SK-N-SH (cell line): ENCODE measurements at regions not wholly inside any gene's neighbourhood (a gene's known extent, or its start where the extent isn't known, plus 50 kb on each side); places are given as distances from the start of the nearest gene placed in this dataset.

Source experiments
- CTCF ChIA-PET: fragments of 300-600, 350-600 bp; formaldehyde crosslinking; extraction: SDS; loops from one replicate; lab custom pipeline; 2021; lab: Yijun Ruan, JAX
- POLR2A ChIA-PET: fragments of 350-600 bp; sonication (Branson Sonifier 250); formaldehyde crosslinking; extraction: SDS; loops from one replicate; lab custom pipeline; 2020; ENCODE audit warnings: antibody characterized with exemption, inconsistent platforms; lab: Yijun Ruan, JAX
- DNase-seq: peaks from one replicate; pipeline ENCODE4 v3.0.0; 2012
- H2AFZ ChIP-seq: fragments of 200-600 bp; sonication (generic); 2 replicates; pipeline ENCODE4 v1.8.1; 2016; ENCODE audit warnings: antibody characterized with exemption, mild to moderate bottlenecking, low read depth
- H3F3A ChIP-seq: fragments of 200-600 bp; sonication (generic); replicated peaks from 2 replicates; pipeline ENCODE3; 2016; ENCODE audit warnings: antibody characterized with exemption, mild to moderate bottlenecking; ENCODE audit not compliant: insufficient read depth
- H3K27ac ChIP-seq, 2 experiments: fragments of 200-500 bp in 1 of 2; fragments of 200-600 bp in 1 of 2; sonication (Bioruptor generic) in 1 of 2; sonication (generic), shearing (Covaris generic) in 1 of 2; 2 replicates each; pipeline versions ENCODE4 v1.5.1 to v1.6.1; 2014 to 2016; ENCODE audit warnings: low read depth in 2 of 2, inconsistent platforms in 1 of 2, low read length in 1 of 2, mild to moderate bottlenecking in 1 of 2, mixed read lengths in 1 of 2
- H3K27me3 ChIP-seq: fragments of 200-600 bp; sonication (generic), shearing (Covaris generic); 2 replicates; pipeline ENCODE4 v1.6.1; 2016; ENCODE audit warnings: mixed run types; ENCODE audit not compliant: insufficient read depth
- H3K36me3 ChIP-seq, 2 experiments: fragments of 200-500 bp in 1 of 2; fragments of 200-600 bp in 1 of 2; sonication (Bioruptor generic) in 1 of 2; sonication (generic) in 1 of 2; replicated peaks in 1 of 2; 2 replicates each; pipeline versions ENCODE3 to v1.5.1; 2014 to 2016; ENCODE audit warnings: low read length in 1 of 2, mild to moderate bottlenecking in 1 of 2; ENCODE audit not compliant: insufficient read depth in 2 of 2, control insufficient read depth in 1 of 2
- H3K4me1 ChIP-seq, 2 experiments: fragments of 200-500 bp in 1 of 2; fragments of 200-600 bp in 1 of 2; sonication (Bioruptor generic) in 1 of 2; sonication (generic), shearing (Covaris generic) in 1 of 2; 2 replicates each; pipeline versions ENCODE4 v1.5.1 to v1.6.1; 2014 to 2016; ENCODE audit warnings: low read depth in 1 of 2, low read length in 1 of 2, mixed run types in 1 of 2; ENCODE audit not compliant: insufficient read depth in 2 of 2, control insufficient read depth in 1 of 2
- H3K4me2 ChIP-seq: fragments of 200-600 bp; sonication (generic), shearing (Covaris generic); 2 replicates; pipeline ENCODE4 v1.6.1; 2017; ENCODE audit warnings: mixed run types
- H3K4me3 ChIP-seq, 2 experiments: fragments of 200-500 bp in 1 of 2; fragments of 200-600 bp in 1 of 2; sonication (Bioruptor generic) in 1 of 2; sonication (generic), shearing (Covaris generic) in 1 of 2; 2 replicates each; pipeline versions ENCODE4 v1.5.1 to v1.8.1; 2014 to 2016; ENCODE audit warnings: low read depth in 2 of 2, inconsistent platforms in 1 of 2, low read length in 1 of 2, mild to moderate bottlenecking in 1 of 2, mixed read lengths in 1 of 2, moderate library complexity in 1 of 2
- H3K79me2 ChIP-seq: fragments of 200-600 bp; sonication (generic); 2 replicates; pipeline ENCODE4 v1.8.1; 2017; ENCODE audit warnings: mild to moderate bottlenecking; ENCODE audit not compliant: insufficient read depth
- H3K9ac ChIP-seq: fragments of 200-600 bp; sonication (generic); 2 replicates; pipeline ENCODE4 v1.6.1; 2017; ENCODE audit warnings: mixed run types
- H3K9me2 ChIP-seq: fragments of 200-600 bp; sonication (generic); 2 replicates; pipeline ENCODE4 v1.6.1; 2017; ENCODE audit warnings: mixed run types
- H3K9me3 ChIP-seq: fragments of 200-600 bp; sonication (generic); 2 replicates; pipeline ENCODE4 v1.6.1; 2017; ENCODE audit warnings: mixed run types, mild to moderate bottlenecking, moderate library complexity
- H4K20me1 ChIP-seq: fragments of 200-600 bp; sonication (generic); 2 replicates; pipeline ENCODE4 v1.6.1; 2017; ENCODE audit warnings: mild to moderate bottlenecking, mixed run types; ENCODE audit not compliant: insufficient read depth
- CHD2 ChIP-seq: fragments of 150-350 bp; IDR thresholded peaks from 2 replicates; pipeline ENCODE4 v1.6.1; 2018; ENCODE audit warnings: low read length; ENCODE audit not compliant: partially characterized antibody
- ELF1 ChIP-seq: IDR thresholded peaks from 2 replicates; pipeline ENCODE4 v1.4.0; 2012
- FOSL2 ChIP-seq: IDR thresholded peaks from 2 replicates; pipeline ENCODE4 v1.4.0; 2012; ENCODE audit warnings: low read depth, mild to moderate bottlenecking, moderate library complexity, borderline replicate concordance
- FOXJ3 ChIP-seq: sonication (generic); formaldehyde crosslinking; IDR thresholded peaks from 2 replicates; pipeline ENCODE4 v1.5.1; 2020; ENCODE audit warnings: mild to moderate bottlenecking, missing genetic modification reagents
- FOXM1 ChIP-seq: IDR thresholded peaks from 2 replicates; pipeline ENCODE4 v1.4.0; 2012; ENCODE audit warnings: low read depth, mild to moderate bottlenecking
- GABPA ChIP-seq: IDR thresholded peaks from 2 replicates; pipeline ENCODE4 v1.4.0; 2012; ENCODE audit warnings: low read depth, mild to moderate bottlenecking
- GATA2 ChIP-seq: sonication (generic); formaldehyde crosslinking; IDR thresholded peaks from 2 replicates; pipeline ENCODE4 v1.5.0; 2020; ENCODE audit warnings: mild to moderate bottlenecking, missing genetic modification reagents
- IRF3 ChIP-seq: fragments of 150-350 bp; IDR thresholded peaks from 2 replicates; pipeline ENCODE4 v1.6.1; 2016; ENCODE audit warnings: mild to moderate bottlenecking, low read depth, low read length
- MAX ChIP-seq: IDR thresholded peaks from 2 replicates; pipeline ENCODE4 v1.4.0; 2012; ENCODE audit warnings: low read depth
- MXI1 ChIP-seq: IDR thresholded peaks from 2 replicates; pipeline ENCODE4 v1.6.1; 2012; ENCODE audit warnings: mild to moderate bottlenecking, low read depth, low read length, improper control_type of control experiment
- NRF1 ChIP-seq: IDR thresholded peaks from 2 replicates; pipeline ENCODE4 v1.6.1; 2012; ENCODE audit warnings: low read depth, mild to moderate bottlenecking, low read length
- RCOR1 ChIP-seq: fragments of 150-350 bp; IDR thresholded peaks from 2 replicates; pipeline ENCODE4 v1.6.1; 2017; ENCODE audit warnings: antibody characterized with exemption, low read length
- REST ChIP-seq: IDR thresholded peaks from 2 replicates; pipeline ENCODE4 v1.6.1; 2012; ENCODE audit warnings: mild to moderate bottlenecking, low read depth, low read length, moderate library complexity
- RFX5 ChIP-seq: IDR thresholded peaks from 2 replicates; pipeline ENCODE4 v1.6.1; 2012; ENCODE audit warnings: mild to moderate bottlenecking, improper control_type of control experiment, low read length
- TAF1 ChIP-seq: IDR thresholded peaks from 2 replicates; pipeline ENCODE4 v1.6.1; 2012; ENCODE audit warnings: low read depth, mild to moderate bottlenecking, low read length, moderate library complexity, borderline replicate concordance
- TCF12 ChIP-seq: IDR thresholded peaks from 2 replicates; pipeline ENCODE4 v1.4.0; 2012
- TEAD4 ChIP-seq: IDR thresholded peaks from 2 replicates; pipeline ENCODE4 v1.4.0; 2012; ENCODE audit warnings: mild to moderate bottlenecking, borderline replicate concordance; ENCODE audit not compliant: insufficient read depth
- USF1 ChIP-seq: IDR thresholded peaks from 2 replicates; pipeline ENCODE4 v1.4.0; 2012; ENCODE audit warnings: low read depth, borderline replicate concordance
- YY1 ChIP-seq: IDR thresholded peaks from 2 replicates; pipeline ENCODE4 v1.4.0; 2012; ENCODE audit warnings: low read depth, mild to moderate bottlenecking
- ZBTB33 ChIP-seq: IDR thresholded peaks from 2 replicates; pipeline ENCODE4 v1.4.0; 2012; ENCODE audit warnings: low read depth, borderline replicate concordance
- WGBS: methylation state at CpG from one replicate; pipeline ENCODE4 v1.1.6; 2017; ENCODE audit warnings: low lambda C conversion rate; 5-methylcytosine and 5-hydroxymethylcytosine counted together

- H3K4me3 ChIP-seq: no peak overlapping the region
- no peaks in the 10 kb centered on the region for H3K36me3 ChIP-seq
- H2AFZ ChIP-seq: no peak overlapping the region
- TF ChIP-seq CHD2: no peak
- TF ChIP-seq NRF1: no peak
- no peak for TF ChIP-seq TAF1
- no peak for TF ChIP-seq FOSL2
- TF ChIP-seq FOXM1: no peak
- TF ChIP-seq YY1: no peak
- TF ChIP-seq MXI1: no peak
- no peak for TF ChIP-seq RFX5
- TF ChIP-seq IRF3: no peak
- no peak for TF ChIP-seq RCOR1
- no peak for TF ChIP-seq TCF12
- no peak for TF ChIP-seq GABPA
- TF ChIP-seq FOXJ3 (CRISPR knock-in tag): no peak
- TF ChIP-seq USF1: no peak
- no peak for TF ChIP-seq ZBTB33
- no peak for TF ChIP-seq ELF1
- TF ChIP-seq MAX: no peak
- no peak for TF ChIP-seq TEAD4
- TF ChIP-seq GATA2: no peak
- TF ChIP-seq REST: no peak
- TF ChIP-seq, all 33 proteins: peak for 0
- WGBS: 87% methylated on average over 14 of the region's 21 CpGs
- Histone ChIP-seq H3K9me3 (no peaks in the 10 kb centered on the region), H3K4me1 (no peaks in the 10 kb centered on the region), H3K4me2 (no peak overlapping the region), H3K27ac (no peak overlapping the region), H3F3A (no peaks in the 10 kb centered on the region), H3K79me2 (no peaks in the 10 kb centered on the region), H4K20me1 (no peaks in the 10 kb centered on the region), H3K27me3 (no peaks in the 10 kb centered on the region), H3K9ac (no peak overlapping the region), H3K9me2 (no peaks in the 10 kb centered on the region)
- DNase-seq: no peak
- ChIA-PET CTCF (no interaction called here), POLR2A (no interaction called here)
Measured at GRCh38 chr15:36067483-36068274, 511.7 kb upstream of the CDIN1 start.
